Testis (tissue), 2 donors: ENCODE measurements at regions not wholly inside any gene's neighbourhood (a gene's known extent, or its start where the extent isn't known, plus 50 kb on each side); places are given as distances from the start of the nearest gene placed in this dataset.

Source experiments
- CTCF ChIP-seq, 3 experiments: fragments of 450-650 bp in 2 of 3; fragments of 200-600 bp in 1 of 3; sonication (generic) in 1 of 3; IDR thresholded peaks; one replicate each; pipeline ENCODE4 v1.5.1; 2016 to 2019; ENCODE audit warnings: antibody characterized with exemption in 3 of 3, mild to moderate bottlenecking in 2 of 3, moderate library complexity in 1 of 3
- POLR2A ChIP-seq: fragments of 450-650 bp; IDR thresholded peaks from one replicate; pipeline ENCODE4 v1.6.1; 2017; ENCODE audit warnings: antibody characterized with exemption, mild to moderate bottlenecking, moderate library complexity

GRCh38 chr15:79373113-79373512 lies 59.0 kb upstream of the MINAR1 start:
- TF ChIP-seq POLR2A (no peak), CTCF (IDR thresholded peaks at IDR 0.05) (no peak)
